ENCODE measurements at regions not wholly inside any gene's neighbourhood (a gene's known extent, or its start where the extent isn't known, plus 50 kb on each side); places are given as distances from the start of the nearest gene placed in this dataset.

- H3K4me3 ChIP-seq, result no peak overlapping the region
- H3K9me3 ChIP-seq, result no peaks in the 10 kb centered on the region
- H3K4me1 ChIP-seq, result no peaks in the 10 kb centered on the region
- H3K27ac ChIP-seq, result no peak overlapping the region
- no peak for DNase-seq
- H3K27me3 ChIP-seq, result no peaks in the 10 kb centered on the region
- H3K36me3 ChIP-seq, result no peaks in the 10 kb centered on the region
- intact Hi-C loops (cut with DNase I), result no loop called here
- no peak for TF ChIP-seq CTCF (IDR thresholded peaks at IDR 0.05)
- no peak overlapping the region for H3K9ac ChIP-seq (ENCODE audit: low read depth in 2 of 2, low read length in 2 of 2)
Observed at GRCh38 chr3:181358060-181358459, 353.7 kb upstream of the SOX2 start.

- H3K4me1 ChIP-seq, result no peaks in the 10 kb centered on the region
- H3K27me3 ChIP-seq, result no peaks in the 10 kb centered on the region
- no peak for DNase-seq
- intact Hi-C loops (cut with DNase I), result no loop called here
- no peak overlapping the region for H3K9ac ChIP-seq (ENCODE audit: low read depth in 2 of 2, low read length in 2 of 2)
- H3K27ac ChIP-seq, result no peak overlapping the region
- no peak for TF ChIP-seq CTCF (IDR thresholded peaks at IDR 0.05)
- no peak overlapping the region for H3K4me3 ChIP-seq
- H3K36me3 ChIP-seq, result no peaks in the 10 kb centered on the region
- no peaks in the 10 kb centered on the region for H3K9me3 ChIP-seq
Observed at GRCh38 chr3:181354140-181354539, 357.6 kb upstream of the SOX2 start.

GRCh38 chr3:181344331-181344730 is 354.8 kb upstream of the DNAJC19 start:
- H3K4me1 ChIP-seq, result no peaks in the 10 kb centered on the region
- TF ChIP-seq CTCF (IDR thresholded peaks at IDR 0.05), result no peak
- no peaks in the 10 kb centered on the region for H3K27me3 ChIP-seq
- H3K27ac ChIP-seq, result no peak overlapping the region
- H3K36me3 ChIP-seq, result no peaks in the 10 kb centered on the region
- H3K4me3 ChIP-seq, result no peak overlapping the region
- no peaks in the 10 kb centered on the region for H3K9me3 ChIP-seq
- no peak overlapping the region for H3K9ac ChIP-seq (ENCODE audit: low read depth in 2 of 2, low read length in 2 of 2)
- DNase-seq, result no peak
- intact Hi-C loops (cut with DNase I), result no loop called here

- intact Hi-C loops (cut with DNase I), result no loop called here
Observed at GRCh38 chr3:181336597-181336996, 347.1 kb upstream of the DNAJC19 start.

GRCh38 chr3:181333394-181333793 is 343.9 kb upstream of the DNAJC19 start:
- Histone ChIP-seq H3K27me3 (no peaks in the 10 kb centered on the region), H3K4me3 (no peak overlapping the region), H3K9me3 (no peaks in the 10 kb centered on the region), H3K9ac (ENCODE audit: low read depth in 2 of 2, low read length in 2 of 2) (no peak overlapping the region), H3K27ac (no peak overlapping the region), H3K4me1 (no peaks in the 10 kb centered on the region), H3K36me3 (no peaks in the 10 kb centered on the region)
- no peak for DNase-seq
- intact Hi-C loops (cut with DNase I), result no loop called here
- TF ChIP-seq CTCF (IDR thresholded peaks at IDR 0.05), result no peak

More at GRCh38 chr3:181336597-181336996, 347.1 kb upstream of the DNAJC19 start:
- no peaks in the 10 kb centered on the region for H3K4me1 ChIP-seq
- H3K27ac ChIP-seq, result no peak overlapping the region
- H3K27me3 ChIP-seq, result no peaks in the 10 kb centered on the region
- H3K4me3 ChIP-seq, result no peak overlapping the region
- DNase-seq, result no peak
- no peak overlapping the region for H3K9ac ChIP-seq (ENCODE audit: low read depth in 2 of 2, low read length in 2 of 2)
- TF ChIP-seq CTCF (IDR thresholded peaks at IDR 0.05), result no peak
- no peaks in the 10 kb centered on the region for H3K9me3 ChIP-seq
- no peaks in the 10 kb centered on the region for H3K36me3 ChIP-seq

All from colonic mucosa (tissue), 4 donors.